ENCODE measurements at regions not wholly inside any gene's neighbourhood (a gene's known extent, or its start where the extent isn't known, plus 50 kb on each side); places are given as distances from the start of the nearest gene placed in this dataset.

GRCh38 chr20:59405226-59406200 is 105.1 kb downstream of the EDN3 start:
- no peaks in the 10 kb centered on the region for H3K9me3 ChIP-seq
- TF ChIP-seq CTCF (IDR thresholded peaks at IDR 0.05) = no peak
- TF ChIP-seq POLR2A (IDR thresholded peaks at IDR 0.05) = no peak
- peaks cover 14 to 24% of the 10 kb centered on the region in 2 donors for H3K4me1 ChIP-seq
- 69 to 71% methylated on average over 15 of the region's 15 CpGs for WGBS, 2 donors
- no peaks in the 10 kb centered on the region for H3K36me3 ChIP-seq
- no peak for DNase-seq
- no peak overlapping the region for H3K4me3 ChIP-seq (replicated peaks in 1 of 3)
- H3K27me3 ChIP-seq = no peaks in the 10 kb centered on the region
- H3K27ac ChIP-seq = no peak overlapping the region
- intact Hi-C loops (cut with DNase I) = loop anchor here (5.0 to 10.0 kb wide), 3 partner anchors 49 to 318 kb away; no protein-coding TSS in a partner anchor

GRCh38 chr20:59406446-59406845 is 106.0 kb downstream of the EDN3 start:
- Histone ChIP-seq H3K36me3 (no peaks in the 10 kb centered on the region), H3K9me3 (no peaks in the 10 kb centered on the region), H3K27ac (no peak overlapping the region), H3K27me3 (no peaks in the 10 kb centered on the region), H3K4me3 (replicated peaks in 1 of 3) (no peak overlapping the region), H3K4me1 (peaks cover 14 to 24% of the 10 kb centered on the region in 2 donors)
- no peak for DNase-seq
- TF ChIP-seq POLR2A (IDR thresholded peaks at IDR 0.05) (no peak), CTCF (IDR thresholded peaks at IDR 0.05) (no peak)
- WGBS, 2 donors = 89 to 93% methylated on average over 4 of the region's 4 CpGs
- intact Hi-C loops (cut with DNase I) = loop anchor here (5.0 to 10.0 kb wide), 3 partner anchors 48 to 319 kb away; no protein-coding TSS in a partner anchor

GRCh38 chr20:59411170-59411569 is 110.8 kb downstream of the EDN3 start:
- Histone ChIP-seq H3K36me3 (no peaks in the 10 kb centered on the region), H3K9me3 (no peaks in the 10 kb centered on the region), H3K4me3 (replicated peaks in 1 of 3) (no peak overlapping the region), H3K4me1 (no peaks in the 10 kb centered on the region), H3K27me3 (no peaks in the 10 kb centered on the region), H3K27ac (no peak overlapping the region)
- no peak for DNase-seq
- TF ChIP-seq POLR2A (IDR thresholded peaks at IDR 0.05) (no peak), CTCF (IDR thresholded peaks at IDR 0.05) (no peak)
- 66 to 82% methylated on average over 13 to 17 of the region's 17 CpGs for WGBS, 2 donors
- intact Hi-C loops (cut with DNase I) = no loop called here

- Histone ChIP-seq H3K4me3 (replicated peaks in 1 of 3) (no peak overlapping the region), H3K27ac (no peak overlapping the region), H3K36me3 (no peaks in the 10 kb centered on the region), H3K9me3 (no peaks in the 10 kb centered on the region), H3K4me1 (no peaks in the 10 kb centered on the region), H3K27me3 (no peaks in the 10 kb centered on the region)
- no peak for DNase-seq
- intact Hi-C loops (cut with DNase I) = no loop called here
- WGBS, 2 donors = 82 to 87% methylated on average over 7 of the region's 7 CpGs
- no peak for TF ChIP-seq POLR2A (IDR thresholded peaks at IDR 0.05)
- no peak for TF ChIP-seq CTCF (IDR thresholded peaks at IDR 0.05)
These were observed 111.2 kb downstream of the EDN3 start for GRCh38 chr20:59411589-59411988.

GRCh38 chr20:59412181-59412580 is 111.8 kb downstream of the EDN3 start:
- Histone ChIP-seq H3K9me3 (no peaks in the 10 kb centered on the region), H3K27me3 (no peaks in the 10 kb centered on the region), H3K4me3 (replicated peaks in 1 of 3) (no peak overlapping the region), H3K27ac (no peak overlapping the region), H3K36me3 (no peaks in the 10 kb centered on the region), H3K4me1 (no peaks in the 10 kb centered on the region)
- TF ChIP-seq CTCF (IDR thresholded peaks at IDR 0.05) (no peak), POLR2A (IDR thresholded peaks at IDR 0.05) (no peak)
- WGBS, 2 donors = 81 to 82% methylated on average over 6 of the region's 6 CpGs
- no peak for DNase-seq
- intact Hi-C loops (cut with DNase I) = no loop called here

All from thyroid gland (tissue), 4 donors.